ENCODE measurements at regions not wholly inside any gene's neighbourhood (a gene's known extent, or its start where the extent isn't known, plus 50 kb on each side); places are given as distances from the start of the nearest gene placed in this dataset.

GRCh38 chr10:130737621-130738020 lies 573.9 kb downstream of the TCERG1L start:
- DNase-seq (ENCODE audit: insufficient read length, low spot score) (no peak), FAIRE-seq (no peak)
- TF ChIP-seq POLR2AphosphoS5 (IDR thresholded peaks at IDR 0.05; ENCODE audit: low read depth, low read length): no peak
- no peak for TF ChIP-seq SPI1 (IDR thresholded peaks at IDR 0.05; ENCODE audit: low read depth, low read length)
- TF ChIP-seq POU2F2 (IDR thresholded peaks at IDR 0.05; ENCODE audit: low read depth, low read length): no peak
- no peak for TF ChIP-seq TAF1 (IDR thresholded peaks at IDR 0.05; ENCODE audit: low read depth, low read length)
- no peak for TF ChIP-seq POLR2A (IDR thresholded peaks at IDR 0.05; ENCODE audit: low read depth, low read length)
- no peak for TF ChIP-seq PAX5 (IDR thresholded peaks at IDR 0.05; ENCODE audit: insufficient read depth, low read length, severe bottlenecking)

GRCh38 chr10:130739016-130739756 lies 572.3 kb downstream of the TCERG1L start:
- FAIRE-seq (no peak), DNase-seq (ENCODE audit: insufficient read length, low spot score) (no peak)
- TF ChIP-seq POU2F2 (IDR thresholded peaks at IDR 0.05; ENCODE audit: low read depth, low read length): no peak
- TF ChIP-seq TAF1 (IDR thresholded peaks at IDR 0.05; ENCODE audit: low read depth, low read length): no peak
- TF ChIP-seq POLR2AphosphoS5 (IDR thresholded peaks at IDR 0.05; ENCODE audit: low read depth, low read length): no peak
- TF ChIP-seq POLR2A (IDR thresholded peaks at IDR 0.05; ENCODE audit: low read depth, low read length): no peak
- no peak for TF ChIP-seq PAX5 (IDR thresholded peaks at IDR 0.05; ENCODE audit: insufficient read depth, low read length, severe bottlenecking)

DNA sequence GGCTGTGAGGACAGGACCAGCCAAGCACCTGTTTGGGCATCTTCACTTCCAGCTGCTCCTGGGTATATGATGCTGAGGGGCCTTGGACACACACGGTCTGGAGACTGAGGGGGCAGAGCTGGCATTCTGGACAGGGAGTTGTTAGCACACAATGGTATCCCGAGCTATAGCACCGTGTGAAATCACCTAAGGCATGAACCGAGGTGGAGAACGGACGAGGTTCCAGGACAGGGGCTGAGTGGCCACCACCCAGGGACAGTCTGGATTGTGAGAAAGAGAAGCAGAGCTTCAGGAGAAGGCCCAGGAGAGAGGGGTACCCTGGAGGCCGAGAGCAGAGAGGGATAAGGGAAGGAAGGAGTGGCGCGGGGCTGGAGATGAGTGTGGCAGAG lies 571.8 kb downstream of the TCERG1L start:
- TF ChIP-seq PAX5 (IDR thresholded peaks at IDR 0.05; ENCODE audit: insufficient read depth, low read length, severe bottlenecking): no peak
- no peak for TF ChIP-seq TAF1 (IDR thresholded peaks at IDR 0.05; ENCODE audit: low read depth, low read length)
- FAIRE-seq: no peak
- no peak for DNase-seq (ENCODE audit: insufficient read length, low spot score)

- DNase-seq (ENCODE audit: insufficient read length, low spot score) (no peak), FAIRE-seq (no peak)
- TF ChIP-seq TAF1 (IDR thresholded peaks at IDR 0.05; ENCODE audit: low read depth, low read length): no peak
- TF ChIP-seq PAX5 (IDR thresholded peaks at IDR 0.05; ENCODE audit: insufficient read depth, low read length, severe bottlenecking): no peak
- no peak for TF ChIP-seq POU2F2 (IDR thresholded peaks at IDR 0.05; ENCODE audit: low read depth, low read length)
- no peak for TF ChIP-seq POLR2A (IDR thresholded peaks at IDR 0.05; ENCODE audit: low read depth, low read length)
- no peak for TF ChIP-seq SPI1 (IDR thresholded peaks at IDR 0.05; ENCODE audit: low read depth, low read length)
- TF ChIP-seq POLR2AphosphoS5 (IDR thresholded peaks at IDR 0.05; ENCODE audit: low read depth, low read length): no peak
These were observed 571.4 kb downstream of the TCERG1L start for GRCh38 chr10:130740166-130740565.

DNA sequence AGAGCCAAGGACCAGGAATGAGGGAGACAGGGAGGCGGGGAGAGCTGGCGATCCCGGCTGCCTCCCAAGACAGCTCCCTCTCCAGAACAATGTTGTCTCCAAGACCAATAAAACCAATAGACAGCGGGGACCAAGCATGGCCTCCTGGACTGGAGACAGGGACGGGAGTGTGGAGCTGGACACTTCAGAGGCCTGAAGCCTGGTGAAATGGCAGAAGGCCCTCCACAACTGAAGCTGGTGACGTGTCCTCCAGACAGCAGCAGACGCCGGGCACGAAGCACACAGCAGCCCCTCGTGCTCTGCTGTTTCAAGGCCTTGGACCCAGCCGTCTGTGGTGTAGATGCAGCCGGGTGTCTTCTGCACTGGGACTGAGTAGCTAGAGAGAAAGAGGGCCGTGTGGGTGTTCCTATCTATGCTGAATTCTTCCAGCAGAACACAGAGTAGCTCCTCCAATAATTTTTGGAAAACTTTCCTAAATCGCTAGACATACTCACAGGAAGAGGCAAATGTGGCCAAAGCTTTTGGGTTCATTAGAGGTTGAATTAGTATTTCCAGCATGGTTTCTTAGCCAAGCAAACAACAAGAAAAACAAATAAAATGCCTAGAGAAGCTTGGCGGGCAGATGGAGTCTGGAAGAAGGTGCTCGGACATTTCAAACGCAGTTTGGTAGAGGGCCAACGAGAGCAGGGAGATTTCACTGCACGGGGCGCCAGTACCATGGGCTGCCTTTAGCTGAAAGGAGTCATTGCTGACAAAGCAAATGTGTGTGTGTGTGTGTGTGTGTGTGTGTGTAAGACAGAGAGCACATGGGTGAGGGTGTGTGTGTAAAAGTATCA lies 570.4 kb downstream of the TCERG1L start:
- DNase-seq (ENCODE audit: insufficient read length, low spot score) (no peak), FAIRE-seq (no peak)
- no peak for TF ChIP-seq POLR2A (IDR thresholded peaks at IDR 0.05; ENCODE audit: low read depth, low read length)
- TF ChIP-seq TAF1 (IDR thresholded peaks at IDR 0.05; ENCODE audit: low read depth, low read length): no peak
- TF ChIP-seq POU2F2 (IDR thresholded peaks at IDR 0.05; ENCODE audit: low read depth, low read length): no peak
- no peak for TF ChIP-seq PAX5 (IDR thresholded peaks at IDR 0.05; ENCODE audit: insufficient read depth, low read length, severe bottlenecking)
- no peak for TF ChIP-seq SPI1 (IDR thresholded peaks at IDR 0.05; ENCODE audit: low read depth, low read length)

DNA sequence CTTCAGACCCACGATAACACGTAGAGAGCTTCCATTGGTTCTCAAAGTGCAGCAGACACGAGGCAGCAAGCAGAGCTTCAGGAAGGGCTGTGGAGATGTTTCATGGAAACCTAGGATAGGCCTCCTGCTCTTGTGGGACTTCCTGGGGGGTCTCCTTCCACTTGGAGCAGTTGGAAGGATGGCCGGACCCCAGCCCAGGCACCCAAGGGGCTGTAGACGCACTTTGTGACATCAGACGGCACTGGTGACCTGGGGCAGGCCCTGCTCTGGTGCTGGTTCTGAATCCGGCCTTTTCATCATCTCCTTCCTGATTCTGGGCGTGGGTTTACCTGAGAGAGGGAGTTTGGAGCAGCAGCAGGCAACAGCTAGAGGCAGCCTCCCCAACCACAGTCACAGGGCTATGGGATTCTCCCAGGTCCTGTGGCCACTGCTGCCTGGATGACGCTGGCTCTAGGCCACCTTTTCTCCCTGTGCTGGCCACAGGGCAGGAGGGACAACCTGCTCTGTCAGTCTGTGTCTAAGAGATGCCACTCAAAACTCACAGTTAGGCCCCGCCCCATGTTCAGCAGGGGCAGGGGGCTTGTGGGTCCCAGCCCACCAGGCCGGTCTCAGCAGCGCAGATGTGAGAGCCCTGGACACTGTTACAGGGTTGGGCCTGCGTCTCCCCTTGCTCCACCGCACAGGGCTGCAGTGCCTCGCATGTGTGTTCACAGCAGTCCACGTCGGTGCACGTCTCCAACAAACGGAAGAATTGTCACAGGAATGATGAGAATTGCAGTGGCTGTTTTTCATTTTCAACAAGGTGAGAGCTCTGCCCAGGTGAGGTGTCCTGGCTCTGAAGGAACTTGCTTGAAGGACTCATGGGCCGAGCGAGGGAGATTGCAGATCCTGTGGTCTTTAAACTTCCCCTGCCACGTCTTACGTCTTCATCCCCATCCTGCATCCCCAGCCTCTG lies 569.3 kb downstream of the TCERG1L start:
- no peak for FAIRE-seq
- TF ChIP-seq PAX5 (IDR thresholded peaks at IDR 0.05; ENCODE audit: insufficient read depth, low read length, severe bottlenecking) (no peak), POLR2A (IDR thresholded peaks at IDR 0.05; ENCODE audit: low read depth, low read length) (no peak), TAF1 (IDR thresholded peaks at IDR 0.05; ENCODE audit: low read depth, low read length) (no peak), SPI1 (IDR thresholded peaks at IDR 0.05; ENCODE audit: low read depth, low read length) (no peak), POU2F2 (IDR thresholded peaks at IDR 0.05; ENCODE audit: low read depth, low read length) (no peak), POLR2AphosphoS5 (IDR thresholded peaks at IDR 0.05; ENCODE audit: low read depth, low read length) (no peak)
- DNase-seq (ENCODE audit: insufficient read length, low spot score): no peak

- DNase-seq (ENCODE audit: insufficient read length, low spot score): no peak
- no peak for TF ChIP-seq PAX5 (IDR thresholded peaks at IDR 0.05; ENCODE audit: insufficient read depth, low read length, severe bottlenecking)
- no peak for TF ChIP-seq POLR2AphosphoS5 (IDR thresholded peaks at IDR 0.05; ENCODE audit: low read depth, low read length)
- TF ChIP-seq POLR2A (IDR thresholded peaks at IDR 0.05; ENCODE audit: low read depth, low read length): no peak
- TF ChIP-seq TAF1 (IDR thresholded peaks at IDR 0.05; ENCODE audit: low read depth, low read length): no peak
- no peak for TF ChIP-seq POU2F2 (IDR thresholded peaks at IDR 0.05; ENCODE audit: low read depth, low read length)
- TF ChIP-seq SPI1 (IDR thresholded peaks at IDR 0.05; ENCODE audit: low read depth, low read length): no peak
- FAIRE-seq: no peak
These were observed 568.4 kb downstream of the TCERG1L start for GRCh38 chr10:130742941-130743675.

DNA sequence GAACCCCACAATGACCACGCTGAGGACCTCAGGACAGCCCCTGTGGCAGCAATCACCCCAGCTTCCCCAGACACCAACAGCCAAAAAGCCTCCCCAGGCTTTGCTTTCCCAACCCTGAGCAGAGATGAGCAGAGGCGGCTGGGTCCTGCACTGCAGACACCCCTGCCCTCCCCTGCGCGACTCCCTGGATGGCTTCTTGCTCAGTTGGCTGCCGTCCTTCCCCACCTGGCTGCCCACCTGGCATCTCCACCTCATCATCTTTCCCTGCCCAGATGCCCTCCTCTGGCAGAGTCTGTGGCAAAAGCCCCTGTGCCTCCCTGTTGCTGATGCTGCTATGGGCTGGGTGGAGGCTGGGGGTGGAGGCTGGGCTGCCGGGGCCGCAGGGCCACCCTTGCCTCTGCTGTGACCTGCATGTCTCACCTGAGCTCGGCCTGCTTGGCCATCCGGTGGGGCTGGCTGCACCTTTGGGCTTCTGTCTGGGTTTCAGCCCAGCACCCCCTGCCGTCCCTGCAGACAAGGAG lies 567.7 kb downstream of the TCERG1L start:
- no peak for TF ChIP-seq POLR2AphosphoS5 (IDR thresholded peaks at IDR 0.05; ENCODE audit: low read depth, low read length)
- TF ChIP-seq PAX5 (IDR thresholded peaks at IDR 0.05; ENCODE audit: insufficient read depth, low read length, severe bottlenecking): no peak
- TF ChIP-seq POLR2A (IDR thresholded peaks at IDR 0.05; ENCODE audit: low read depth, low read length): no peak
- no peak for TF ChIP-seq POU2F2 (IDR thresholded peaks at IDR 0.05; ENCODE audit: low read depth, low read length)
- TF ChIP-seq SPI1 (IDR thresholded peaks at IDR 0.05; ENCODE audit: low read depth, low read length): no peak
- no peak for TF ChIP-seq TAF1 (IDR thresholded peaks at IDR 0.05; ENCODE audit: low read depth, low read length)
- FAIRE-seq (no peak), DNase-seq (ENCODE audit: insufficient read length, low spot score) (no peak)
